ENCODE measurements at regions not wholly inside any gene's neighbourhood (a gene's known extent, or its start where the extent isn't known, plus 50 kb on each side); places are given as distances from the start of the nearest gene placed in this dataset.

GRCh38 chr13:75986818-75987217, 350.7 kb downstream of the LMO7 start:
- no peak for DNase-seq (ENCODE audit: low spot score)
- H3K36me3 ChIP-seq, result no peaks in the 10 kb centered on the region
- no peaks in the 10 kb centered on the region for H3K27me3 ChIP-seq
- H3K4me1 ChIP-seq, result no peaks in the 10 kb centered on the region
- no peak overlapping the region for H3K4me3 ChIP-seq
- peaks cover 0 to 7% of the 10 kb centered on the region in 2 donors for H3K9me3 ChIP-seq
- H3K27ac ChIP-seq, result no peak overlapping the region
- TF ChIP-seq CTCF (IDR thresholded peaks at IDR 0.05), result no peak

- Histone ChIP-seq H3K36me3 (no peaks in the 10 kb centered on the region), H3K4me1 (no peaks in the 10 kb centered on the region), H3K9me3 (peaks cover 0 to 7% of the 10 kb centered on the region in 2 donors), H3K4me3 (no peak overlapping the region), H3K27ac (no peak overlapping the region), H3K27me3 (no peaks in the 10 kb centered on the region)
- TF ChIP-seq CTCF (IDR thresholded peaks at IDR 0.05), result no peak
- DNase-seq (ENCODE audit: low spot score), result no peak
These were observed 349.0 kb downstream of the LMO7 start for GRCh38 chr13:75985132-75985531.

DNA sequence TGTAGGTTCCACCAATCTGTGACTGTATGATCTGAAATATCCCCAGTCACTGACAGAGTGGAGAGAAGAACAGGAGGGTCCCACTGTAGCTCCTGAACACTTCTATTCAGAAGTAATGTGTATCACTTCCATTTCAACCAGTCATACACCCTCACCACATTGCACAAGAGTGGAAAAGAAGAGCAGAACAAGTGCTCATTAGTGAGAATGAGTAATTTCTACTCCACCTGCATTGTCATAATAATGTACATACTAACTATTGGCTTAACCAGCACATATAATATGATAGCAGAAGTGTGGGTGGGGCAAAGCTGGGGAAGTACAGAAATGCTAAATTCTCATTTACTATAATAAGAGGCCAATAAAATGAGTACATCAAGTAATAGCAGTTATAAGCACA, 342.7 kb downstream of the LMO7 start:
- no peak for TF ChIP-seq CTCF (IDR thresholded peaks at IDR 0.05)
- H3K27ac ChIP-seq, result no peak overlapping the region
- H3K9me3 ChIP-seq, result no peaks in the 10 kb centered on the region
- DNase-seq (ENCODE audit: low spot score), result no peak
- no peaks in the 10 kb centered on the region for H3K36me3 ChIP-seq
- no peaks in the 10 kb centered on the region for H3K4me1 ChIP-seq
- H3K4me3 ChIP-seq, result no peak overlapping the region
- no peaks in the 10 kb centered on the region for H3K27me3 ChIP-seq

DNA sequence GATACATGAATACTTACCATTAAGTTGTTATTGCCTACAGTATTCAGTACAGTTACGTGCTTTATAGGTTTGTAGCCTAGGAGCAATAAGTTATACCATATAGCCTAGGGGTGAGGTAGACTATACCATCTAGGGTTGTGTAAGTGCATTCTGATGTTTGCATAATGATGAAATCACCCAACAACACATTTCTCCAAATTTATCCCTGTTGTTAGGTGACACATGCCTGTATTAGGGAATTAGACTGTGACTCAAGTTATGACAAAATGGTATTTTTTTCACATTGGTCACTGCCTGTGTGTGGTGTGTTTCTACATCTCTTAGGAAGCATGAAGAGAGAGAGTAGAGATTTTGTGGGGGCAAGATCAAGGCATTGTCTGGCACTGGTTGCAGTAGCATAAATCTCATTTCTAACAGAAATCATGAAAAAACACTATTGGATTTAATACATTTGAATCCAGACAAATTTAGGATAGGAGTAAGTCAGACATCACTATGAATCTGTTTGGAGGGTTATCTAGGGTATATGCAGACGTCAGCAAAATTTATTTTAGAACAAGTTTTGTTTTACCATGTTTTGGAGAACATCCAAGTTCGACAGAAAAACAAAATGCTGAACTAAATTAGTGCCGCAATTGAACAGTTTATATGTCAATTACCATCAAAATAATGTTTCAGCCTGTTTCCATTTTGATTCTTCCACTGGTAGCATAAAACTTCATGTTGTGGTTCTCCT, 332.1 kb downstream of the LMO7 start:
- H3K36me3 ChIP-seq, result no peaks in the 10 kb centered on the region
- no peaks in the 10 kb centered on the region for H3K4me1 ChIP-seq
- no peak overlapping the region for H3K27ac ChIP-seq
- TF ChIP-seq CTCF (IDR thresholded peaks at IDR 0.05), result no peak
- H3K9me3 ChIP-seq, result no peaks in the 10 kb centered on the region
- DNase-seq (ENCODE audit: low spot score), result no peak
- no peak overlapping the region for H3K4me3 ChIP-seq
- H3K27me3 ChIP-seq, result no peaks in the 10 kb centered on the region

GRCh38 chr13:75963302-75963701, 327.2 kb downstream of the LMO7 start:
- TF ChIP-seq CTCF (IDR thresholded peaks at IDR 0.05), result no peak
- H3K36me3 ChIP-seq, result no peaks in the 10 kb centered on the region
- H3K4me3 ChIP-seq, result no peak overlapping the region
- H3K4me1 ChIP-seq, result no peaks in the 10 kb centered on the region
- no peak for DNase-seq (ENCODE audit: low spot score)
- H3K27ac ChIP-seq, result no peak overlapping the region
- H3K27me3 ChIP-seq, result no peaks in the 10 kb centered on the region
- no peaks in the 10 kb centered on the region for H3K9me3 ChIP-seq

DNA sequence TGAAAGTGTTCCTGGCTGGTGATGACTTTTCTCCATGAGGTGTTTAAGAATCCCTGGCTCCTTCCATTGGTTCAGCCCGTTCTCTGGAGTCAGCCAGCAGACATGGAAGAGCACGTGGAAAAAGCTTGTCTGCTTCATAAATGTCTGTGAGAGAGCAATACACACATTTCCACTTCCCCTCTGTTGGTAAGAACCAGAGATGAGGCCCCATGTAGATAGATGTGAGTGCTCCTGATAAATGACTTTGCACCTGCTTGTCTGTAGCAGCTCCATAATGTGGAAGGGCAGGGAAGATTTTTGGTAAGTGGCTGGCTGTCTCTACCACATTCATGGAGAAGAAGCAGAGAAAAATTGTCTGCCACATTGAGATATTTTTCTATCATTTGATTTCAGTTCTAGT, 325.8 kb downstream of the LMO7 start:
- H3K4me1 ChIP-seq, result no peaks in the 10 kb centered on the region
- H3K9me3 ChIP-seq, result no peaks in the 10 kb centered on the region
- no peak overlapping the region for H3K4me3 ChIP-seq
- H3K27ac ChIP-seq, result no peak overlapping the region
- no peaks in the 10 kb centered on the region for H3K36me3 ChIP-seq
- no peaks in the 10 kb centered on the region for H3K27me3 ChIP-seq
- TF ChIP-seq CTCF (IDR thresholded peaks at IDR 0.05), result no peak
- no peak for DNase-seq (ENCODE audit: low spot score)

Data from right atrium auricular region (tissue), 2 donors.